GM18511 (cell line): ENCODE measurements at regions not wholly inside any gene's neighbourhood (a gene's known extent, or its start where the extent isn't known, plus 50 kb on each side); places are given as distances from the start of the nearest gene placed in this dataset.

Experiments used
- ATAC-seq: cut with Tn5 transposase; IDR thresholded peaks from one replicate; pipeline ENCODE4 v1.9.1; 2021; ENCODE audit warnings: mild to moderate bottlenecking, moderate library complexity; ENCODE audit not compliant: unreplicated experiment

DNA sequence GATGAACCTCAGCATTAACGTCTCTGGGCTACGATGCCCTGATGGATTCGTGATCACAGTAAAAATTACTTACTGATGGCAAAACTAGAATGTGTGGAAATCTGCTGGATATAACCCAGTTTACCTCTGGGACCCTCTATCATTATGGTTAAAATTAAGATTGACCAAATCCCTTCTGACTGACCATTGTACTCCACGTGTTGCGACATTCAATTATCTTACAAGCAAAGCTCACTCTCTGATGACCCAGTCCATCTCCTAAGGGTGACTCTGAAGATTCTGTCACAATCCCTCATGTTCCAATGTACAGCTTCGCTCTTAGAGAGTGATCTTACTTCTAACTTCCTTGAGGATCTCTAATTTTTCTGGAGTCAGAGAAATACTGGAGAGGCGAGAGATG is 288.5 kb upstream of the RUNX1 start:
- no peak for ATAC-seq

DNA sequence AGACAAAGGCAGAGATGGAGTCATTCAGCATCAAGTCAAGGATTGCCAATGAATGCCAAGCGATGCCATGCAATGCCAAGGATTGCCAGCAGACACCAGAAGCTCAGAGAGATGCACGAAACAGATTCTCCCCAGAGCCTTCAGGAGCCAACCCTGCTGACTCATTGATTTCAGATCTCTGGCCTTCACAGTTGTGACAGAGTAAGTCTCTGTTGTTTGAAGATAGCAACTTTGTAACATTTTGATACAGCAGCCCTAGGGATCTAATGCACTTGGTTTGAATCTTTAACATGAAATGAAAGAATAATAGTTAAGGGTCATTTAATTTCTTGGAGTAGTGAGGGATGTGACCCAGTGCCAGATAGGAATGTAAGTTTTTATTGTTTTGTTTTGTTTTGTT is 287.4 kb upstream of the RUNX1 start:
- ATAC-seq = no peak

DNA sequence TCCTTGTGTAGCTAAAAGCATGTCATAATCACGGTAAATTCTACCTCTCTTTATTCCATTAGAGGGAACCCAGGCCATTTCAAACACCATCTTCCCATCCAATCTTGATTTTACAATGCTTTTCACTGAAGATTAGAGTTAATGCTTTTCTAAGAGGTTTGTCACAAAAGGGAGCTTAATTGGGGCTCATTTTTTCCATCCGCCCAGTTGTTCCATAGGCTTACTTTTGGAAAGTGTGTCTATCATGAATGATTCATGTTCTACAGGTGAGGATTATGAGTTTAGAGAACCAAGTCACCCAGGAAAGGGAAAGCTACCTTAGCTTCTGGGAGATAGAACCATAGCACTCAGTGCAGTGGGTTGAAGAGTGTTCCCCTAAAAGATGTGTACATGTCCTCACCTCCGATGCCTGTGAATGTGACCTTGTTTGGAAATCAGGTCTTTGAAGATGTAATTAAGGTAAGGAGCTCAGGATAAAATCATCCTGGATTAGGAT is 286.9 kb upstream of the RUNX1 start:
- ATAC-seq = no peak

DNA sequence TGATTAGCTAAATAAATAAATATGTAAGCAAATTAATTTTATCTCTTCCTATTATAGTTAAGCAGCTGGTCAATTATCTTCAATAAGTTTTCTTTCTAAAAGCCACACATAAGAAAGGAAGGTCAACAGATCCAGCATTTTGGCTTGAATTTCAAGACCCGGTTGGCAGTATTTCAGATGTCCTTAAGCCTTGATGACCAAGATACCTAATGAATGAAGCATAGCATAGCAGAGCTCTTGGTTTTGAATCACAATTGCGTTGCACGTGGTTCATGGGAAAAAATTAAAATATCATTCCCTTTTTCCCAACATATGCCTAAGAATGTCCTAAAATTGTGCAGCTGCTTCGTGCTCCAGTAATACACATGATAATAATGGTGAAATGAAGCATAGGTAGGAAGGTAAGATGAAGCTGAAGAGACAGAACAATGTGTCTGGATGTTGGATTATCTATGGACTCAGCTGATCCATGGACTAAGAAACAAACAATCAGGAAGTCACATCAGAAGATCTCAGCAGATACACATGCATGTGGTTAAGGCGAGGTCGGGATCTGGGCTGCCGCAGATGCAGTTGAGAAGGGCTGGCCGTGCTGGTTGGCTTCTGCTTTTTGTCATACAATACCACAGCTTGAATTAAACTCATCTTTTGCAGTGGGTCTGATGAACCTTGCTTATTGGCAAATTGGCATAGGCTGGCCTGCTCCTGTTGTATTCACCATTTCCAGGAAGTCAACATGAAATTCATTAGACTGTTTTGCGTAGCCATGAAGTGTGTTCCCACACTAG is 284.9 kb upstream of the RUNX1 start:
- ATAC-seq = no peak

DNA sequence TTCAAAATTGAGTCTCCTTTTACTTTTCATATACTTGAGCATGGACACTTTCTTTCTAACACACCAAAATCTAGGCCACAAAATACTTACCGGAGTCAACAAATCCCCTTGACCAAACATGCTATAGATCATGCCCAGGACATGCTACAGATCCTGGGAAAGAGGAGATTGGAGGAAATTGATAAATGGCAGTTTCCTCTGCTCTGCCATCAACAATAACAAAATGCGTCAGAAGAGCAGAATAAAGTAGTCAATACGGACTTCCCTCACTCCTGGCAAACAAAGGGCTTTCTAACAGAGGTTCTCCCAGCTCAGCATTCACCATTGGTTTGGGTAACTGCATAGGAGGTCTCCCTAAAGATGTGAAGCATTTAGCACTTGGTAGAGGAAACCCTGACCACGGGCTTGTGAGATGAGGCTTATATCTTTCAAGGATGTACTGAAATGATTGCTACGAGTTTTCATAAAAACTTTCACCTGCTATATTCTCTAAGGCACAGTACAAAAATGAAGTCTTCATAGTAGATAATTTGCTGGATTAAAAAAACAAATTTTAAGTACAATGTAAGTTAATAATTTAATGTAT is 283.8 kb upstream of the RUNX1 start:
- ATAC-seq = no peak

DNA sequence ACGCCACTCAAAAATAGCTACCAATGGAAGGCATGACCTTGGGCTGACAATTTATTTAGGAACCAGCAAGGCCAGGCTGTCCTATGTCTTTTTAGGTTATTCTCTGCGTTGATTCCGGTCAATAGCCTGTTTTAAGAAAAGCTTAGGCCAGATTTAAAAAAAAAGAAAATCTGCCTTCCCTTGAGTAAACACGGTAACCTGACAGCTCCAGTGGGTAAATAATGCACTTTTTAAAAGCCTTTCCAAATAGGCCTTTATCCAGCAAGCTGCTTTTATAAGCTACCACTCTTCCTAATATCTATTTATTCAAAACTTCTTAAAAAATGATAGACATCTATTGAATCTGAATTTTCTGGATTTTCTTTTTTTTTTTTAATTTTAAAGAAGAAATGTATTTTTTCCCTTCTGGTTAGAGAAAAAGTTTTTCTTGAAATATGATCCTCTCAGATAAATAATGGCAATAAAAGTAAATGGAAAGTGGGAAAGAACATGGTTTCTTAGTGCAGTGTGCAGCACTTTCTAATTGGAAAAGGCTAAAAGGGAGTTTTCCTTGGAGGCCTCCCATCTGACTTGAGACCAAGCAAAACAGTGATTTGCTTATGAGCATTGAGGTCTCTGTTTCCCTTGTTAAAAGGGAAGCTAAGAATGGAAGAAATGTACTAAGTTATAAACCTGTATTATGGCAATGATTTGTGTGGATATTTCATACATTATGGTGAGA is 281.0 kb upstream of the RUNX1 start:
- ATAC-seq = no peak

DNA sequence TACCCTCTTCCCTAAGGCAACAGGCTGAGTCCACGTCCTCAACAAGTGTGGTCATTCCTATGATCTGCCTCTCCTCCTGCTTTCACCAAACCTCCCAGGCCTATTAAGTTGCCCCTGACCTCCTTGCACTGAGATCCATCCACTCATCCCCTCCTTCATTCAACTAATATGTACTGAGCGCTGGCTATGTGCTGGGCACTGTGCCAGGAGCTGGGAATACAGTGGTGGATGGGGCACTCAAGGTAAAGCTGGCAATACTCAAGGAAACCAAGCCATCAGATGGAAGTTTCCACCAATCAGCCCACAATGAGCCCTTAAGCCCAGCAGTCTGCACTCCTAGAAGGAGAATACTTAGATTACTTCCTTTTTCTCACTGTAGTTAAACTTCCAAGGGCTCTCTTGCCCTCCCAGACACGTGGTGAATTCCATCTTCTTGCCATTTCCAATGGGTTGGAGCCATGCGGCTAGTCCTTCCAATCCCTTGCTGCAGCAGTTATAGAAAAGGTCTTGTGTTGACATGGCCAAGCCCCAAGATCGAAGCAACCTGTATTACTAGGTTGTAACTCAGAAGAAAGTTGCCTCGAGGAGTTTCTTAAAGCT is 279.9 kb upstream of the RUNX1 start:
- no peak for ATAC-seq

DNA sequence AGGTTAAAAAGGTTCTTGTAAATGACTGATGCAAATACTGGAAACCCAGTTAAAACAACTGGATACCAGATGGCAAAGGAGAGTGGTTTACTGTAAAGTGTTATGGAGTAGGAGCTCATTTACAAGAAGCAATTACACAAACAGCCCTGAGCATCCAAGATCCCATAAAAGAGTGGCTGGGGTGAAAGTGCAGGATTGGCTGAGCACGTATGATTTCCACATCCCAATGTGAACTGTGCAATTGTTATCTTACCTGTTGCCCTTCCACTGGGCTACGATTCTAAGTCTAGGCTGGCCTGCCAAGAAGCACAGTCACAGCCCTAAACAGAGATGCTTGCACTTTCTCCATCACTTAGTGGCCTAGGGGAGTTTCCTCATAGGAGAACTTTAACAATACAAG is 277.6 kb upstream of the RUNX1 start:
- ATAC-seq = no peak

DNA sequence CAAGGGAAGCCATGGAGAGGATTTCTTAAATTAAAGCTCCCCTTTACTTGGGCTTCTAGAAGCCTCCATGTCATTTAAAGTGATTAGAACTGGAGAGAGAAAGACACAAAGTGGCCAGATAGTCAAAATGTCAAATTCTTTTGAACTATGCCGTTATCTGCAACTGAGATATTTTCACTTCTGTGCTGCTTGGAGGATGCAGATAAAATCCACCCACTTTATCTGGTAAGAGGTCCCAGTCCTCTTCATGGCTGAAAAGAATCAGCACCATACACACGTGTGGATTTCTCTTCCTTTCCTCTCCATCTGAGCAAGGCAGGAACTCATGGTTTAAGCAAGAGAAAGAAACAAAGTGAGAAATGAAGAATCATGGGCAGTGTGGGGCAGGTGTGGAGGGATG is 276.9 kb upstream of the RUNX1 start:
- ATAC-seq = no peak

DNA sequence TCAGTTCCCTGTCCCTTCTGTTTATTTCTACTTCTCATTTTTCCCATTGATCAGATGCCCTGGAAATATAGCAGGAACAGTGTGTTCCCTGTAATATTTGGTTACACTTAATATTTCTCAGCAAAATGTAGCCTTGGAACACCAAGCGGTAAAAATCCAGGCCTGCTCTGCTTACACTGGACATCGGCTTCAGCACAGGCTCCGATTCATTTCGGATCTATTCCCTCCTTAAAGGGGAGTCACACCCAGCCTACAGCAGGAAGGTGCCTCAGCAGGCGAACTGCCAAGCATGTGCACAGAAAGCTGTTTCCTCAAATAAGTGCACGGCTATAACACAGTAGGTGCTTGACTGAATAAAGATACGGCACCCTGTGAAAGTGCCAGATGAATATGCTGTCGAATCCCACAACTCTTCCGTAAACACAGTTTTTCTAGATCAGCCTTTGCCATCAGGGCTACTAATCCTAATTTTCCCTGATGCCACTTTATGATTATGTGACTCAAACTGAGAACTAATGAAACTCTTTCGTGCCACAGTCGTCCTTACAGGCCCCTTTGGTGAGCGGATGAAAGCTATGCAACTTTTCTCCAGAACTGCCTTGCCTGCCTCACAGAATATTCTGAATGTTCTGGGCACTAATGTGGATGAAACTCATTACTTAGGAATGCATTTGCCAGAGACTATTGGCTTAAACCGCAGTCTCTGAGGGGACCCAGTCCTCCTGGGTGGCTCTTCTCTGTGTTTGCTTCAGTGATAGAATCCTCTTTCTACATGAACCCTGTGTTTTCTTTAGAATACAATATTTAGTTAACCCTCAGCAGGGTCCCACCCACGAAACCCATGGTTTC is 275.5 kb upstream of the RUNX1 start:
- no peak for ATAC-seq

DNA sequence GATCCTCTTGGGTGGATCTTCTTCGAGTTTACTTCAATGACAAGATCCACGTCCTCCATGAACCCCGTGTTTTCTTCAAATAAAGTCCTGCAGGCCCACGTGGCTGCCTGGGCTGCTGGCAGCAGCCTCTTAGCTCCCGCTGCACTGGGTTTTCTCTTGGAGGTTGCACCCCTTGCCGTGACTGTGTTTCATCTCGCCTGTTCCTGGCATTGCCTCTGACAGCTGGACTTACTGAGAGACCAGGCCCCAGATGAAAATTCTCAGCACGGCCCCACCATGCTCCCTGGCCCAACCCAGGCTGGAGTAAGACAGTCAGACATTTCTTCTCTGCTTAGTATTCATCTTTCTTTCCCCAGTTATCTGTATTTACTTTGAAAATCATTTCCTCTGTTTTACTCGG is 274.8 kb upstream of the RUNX1 start:
- no peak for ATAC-seq

DNA sequence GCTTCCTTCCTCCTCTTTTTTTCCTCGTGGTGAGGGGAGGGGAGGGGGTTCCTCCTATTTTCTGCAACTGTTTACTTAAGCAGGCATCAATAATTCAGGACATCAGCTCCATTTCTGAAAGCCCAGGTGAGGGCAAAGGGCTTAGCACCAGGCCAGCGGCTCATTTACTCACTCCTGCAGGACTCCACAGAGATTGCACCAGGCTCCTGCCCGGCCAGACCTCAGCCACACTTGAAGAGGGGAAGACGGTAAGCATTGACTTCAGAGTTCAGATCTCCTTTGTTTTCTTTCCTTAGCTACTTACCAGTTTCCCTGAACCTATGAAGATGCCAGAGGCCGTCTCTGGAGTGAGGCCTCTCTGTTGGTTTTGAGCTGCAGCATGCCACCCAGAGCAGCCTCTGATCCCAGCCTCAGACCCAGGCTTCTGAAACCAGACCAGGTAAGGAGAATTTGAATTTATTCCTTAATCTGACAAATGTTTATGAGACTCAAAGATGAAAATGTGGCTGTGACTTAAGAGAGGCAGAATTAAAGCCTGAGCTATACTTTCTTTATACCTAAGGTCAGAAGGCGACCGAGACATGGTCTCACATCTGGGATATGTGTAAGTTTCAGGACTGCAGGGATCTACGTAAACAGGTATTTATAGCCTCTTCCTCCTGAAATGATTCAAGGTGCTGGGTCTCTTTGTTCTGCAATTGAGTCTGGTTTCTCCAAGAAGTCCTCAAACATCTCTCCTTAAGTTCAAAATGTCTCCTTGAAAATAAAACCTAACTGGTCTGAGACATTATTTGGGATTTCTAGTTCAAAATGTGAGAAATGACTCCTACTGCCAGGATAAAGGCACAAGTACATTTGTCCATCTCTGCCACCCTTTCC is 272.5 kb upstream of the RUNX1 start:
- no peak for ATAC-seq

DNA sequence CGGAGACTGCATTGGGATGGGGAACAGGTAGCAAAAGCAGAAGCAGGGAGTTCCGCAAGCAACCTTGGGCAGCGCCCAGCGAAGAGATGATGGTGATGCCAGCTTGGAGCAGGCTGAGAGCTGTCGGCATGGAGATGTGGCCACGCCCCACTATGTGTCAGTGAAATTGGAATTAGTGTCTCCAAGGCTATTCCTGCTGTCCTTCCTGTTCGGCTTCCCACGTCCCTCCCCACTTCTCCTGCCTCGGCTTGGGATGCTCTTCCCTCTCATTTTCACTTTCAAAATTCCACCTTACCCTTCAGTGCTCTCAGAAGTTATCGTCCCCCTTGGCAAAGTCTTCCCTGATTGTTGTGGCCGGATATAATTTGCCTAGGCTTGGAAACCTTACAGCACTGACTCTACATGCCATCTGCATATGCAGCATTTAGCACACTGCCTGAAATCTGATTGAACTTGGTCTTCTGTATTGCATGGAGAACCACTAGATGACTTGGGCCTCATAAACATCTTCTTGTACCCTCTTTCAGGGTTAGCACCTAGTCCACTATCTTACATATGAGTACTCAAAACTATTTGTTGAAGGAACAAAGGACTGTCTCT is 270.7 kb upstream of the RUNX1 start:
- no peak for ATAC-seq

DNA sequence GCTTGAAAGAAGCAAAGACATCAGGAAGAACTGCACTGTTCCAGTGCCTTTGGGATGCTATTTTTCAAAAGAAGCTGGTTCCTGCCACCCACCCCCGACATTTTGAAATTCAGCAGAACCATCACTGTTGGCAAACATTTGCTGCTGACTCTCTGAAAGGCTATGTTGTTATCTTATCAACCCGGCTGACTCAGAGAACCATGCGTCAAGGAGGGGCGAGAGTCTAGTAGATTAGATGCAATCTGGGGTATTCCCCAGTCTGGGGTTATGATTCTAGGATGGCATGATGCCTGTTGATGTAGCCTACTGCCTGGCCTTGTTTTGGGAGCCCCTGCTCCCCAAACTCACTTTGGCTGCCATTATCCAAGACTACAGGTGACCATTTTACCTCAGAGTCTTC is 267.8 kb upstream of the RUNX1 start:
- no peak for ATAC-seq

DNA sequence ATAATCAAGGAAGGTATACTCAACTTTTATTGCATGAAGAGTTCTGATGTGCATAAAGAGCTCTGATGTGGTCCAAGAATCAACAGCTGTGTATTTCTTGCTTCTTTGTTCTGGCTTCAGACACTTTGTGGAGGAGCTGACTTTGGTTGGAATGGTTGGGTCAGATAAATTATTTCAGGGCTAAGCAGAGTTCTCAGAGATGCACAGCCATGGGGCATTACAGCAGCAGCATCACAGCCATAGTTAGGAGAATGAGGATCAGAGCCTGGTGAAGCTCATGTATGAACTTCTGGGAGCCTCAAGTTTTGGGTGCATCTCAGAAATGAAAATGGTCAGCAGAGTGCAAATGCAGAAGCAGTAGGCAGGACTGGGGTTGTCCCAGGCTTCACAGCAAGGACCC is 267.4 kb upstream of the RUNX1 start:
- no peak for ATAC-seq

DNA sequence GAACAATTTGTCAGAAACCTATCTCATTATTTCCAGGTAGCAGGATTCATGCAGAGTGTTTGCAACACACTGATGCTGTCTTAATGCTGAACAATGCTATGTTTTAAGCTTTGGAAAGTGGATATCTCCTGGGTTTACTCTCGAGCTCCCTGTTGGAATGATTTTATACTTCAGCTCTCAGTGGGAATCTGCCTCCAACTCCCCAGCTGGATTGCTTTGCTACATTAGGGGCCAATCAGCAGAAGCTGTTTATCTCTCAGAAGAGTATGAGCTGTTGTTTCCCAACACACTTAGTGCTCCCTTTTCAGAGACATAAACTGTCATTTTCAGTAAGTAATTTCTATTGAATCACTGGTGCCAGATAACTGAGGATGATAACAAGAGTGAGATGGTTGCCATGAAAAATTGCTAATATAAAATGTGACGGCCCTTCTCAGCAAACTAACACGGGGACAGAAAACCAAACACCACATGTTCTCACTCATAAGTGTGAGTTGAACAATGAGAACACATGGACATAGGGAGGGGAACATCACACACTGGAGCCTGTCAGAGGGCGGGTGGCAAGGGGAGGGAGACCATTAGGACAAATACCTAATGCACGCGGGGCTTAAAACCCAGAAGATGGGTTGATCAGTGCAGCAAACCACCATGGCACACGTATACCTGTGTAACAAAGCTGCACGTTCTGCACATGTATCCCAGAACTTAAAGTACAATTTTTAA is 265.9 kb upstream of the RUNX1 start:
- no peak for ATAC-seq

DNA sequence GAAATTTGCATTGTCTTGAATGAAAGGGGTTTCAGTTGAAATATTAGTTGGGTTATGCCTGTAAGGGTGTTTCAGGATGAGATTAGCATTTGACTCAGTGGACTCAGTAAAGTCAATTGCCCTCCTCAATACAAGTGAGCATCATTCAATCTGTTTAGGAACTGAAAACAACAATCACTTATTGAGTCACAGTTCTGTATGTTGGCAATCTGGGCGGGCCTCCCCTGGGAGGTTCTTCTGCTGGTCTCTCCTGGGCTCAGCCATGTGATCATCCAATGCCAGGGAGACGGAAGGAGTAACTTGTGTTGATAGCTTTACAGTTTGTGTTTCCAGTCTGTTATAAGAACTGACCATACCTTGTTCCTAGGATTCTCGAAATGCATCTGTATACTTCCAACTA is 262.9 kb upstream of the RUNX1 start:
- no peak for ATAC-seq

DNA sequence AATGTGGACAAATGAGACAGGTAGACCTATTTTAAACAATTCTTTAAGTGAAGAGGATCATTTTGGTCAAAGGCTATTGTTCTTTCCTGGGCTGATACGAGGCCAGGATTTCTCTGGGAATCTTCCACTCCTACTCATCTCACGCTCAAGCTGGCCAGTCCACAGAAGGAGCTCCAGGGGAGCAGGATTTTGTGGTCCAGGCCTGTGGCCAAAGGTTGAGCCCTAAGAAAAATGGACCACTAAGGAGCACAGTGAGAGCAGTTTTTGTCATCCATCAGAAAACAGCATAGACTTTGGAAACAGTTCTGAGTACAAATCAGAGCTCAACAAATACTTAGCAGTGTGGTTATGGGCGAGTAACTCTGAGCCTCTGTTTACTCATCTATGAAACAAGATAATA is 260.2 kb upstream of the RUNX1 start:
- no peak for ATAC-seq

DNA sequence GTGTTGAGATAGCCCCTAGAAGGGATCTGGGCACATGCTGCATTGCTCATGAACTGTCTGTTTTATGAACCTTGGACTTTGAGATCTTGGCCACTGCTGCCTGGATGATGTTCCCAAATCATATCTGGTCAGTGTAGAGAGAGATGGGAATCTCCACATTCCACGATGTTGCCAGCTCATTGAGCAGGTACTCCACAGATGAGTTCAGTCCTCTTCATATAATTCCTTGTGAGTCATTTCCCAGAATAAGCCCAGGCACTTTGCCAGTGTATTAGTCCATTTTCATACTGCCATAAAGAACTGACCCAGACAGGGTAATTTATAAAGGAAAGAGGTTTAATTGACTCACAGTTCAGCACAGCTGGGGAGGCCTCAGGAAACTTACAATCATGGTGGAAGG is 254.0 kb upstream of the RUNX1 start:
- ATAC-seq = no peak
